HG03342 (cell line): ENCODE measurements at regions not wholly inside any gene's neighbourhood (a gene's known extent, or its start where the extent isn't known, plus 50 kb on each side); places are given as distances from the start of the nearest gene placed in this dataset.
"Not testable (repeated sequence)": the region's sequence is repeated elsewhere in the genome, so short reads cannot be mapped to it uniquely, and the experiment has no call there.

Experiments used
- ATAC-seq: cut with Tn5 transposase; IDR thresholded peaks from one replicate; pipeline ENCODE4 v1.9.1; 2021; ENCODE audit warnings: mild to moderate bottlenecking, moderate library complexity; ENCODE audit not compliant: unreplicated experiment

- no peak for ATAC-seq
Observed at GRCh38 chr2:241981076-241981700, 111.7 kb downstream of the RTP5 start.

DNA sequence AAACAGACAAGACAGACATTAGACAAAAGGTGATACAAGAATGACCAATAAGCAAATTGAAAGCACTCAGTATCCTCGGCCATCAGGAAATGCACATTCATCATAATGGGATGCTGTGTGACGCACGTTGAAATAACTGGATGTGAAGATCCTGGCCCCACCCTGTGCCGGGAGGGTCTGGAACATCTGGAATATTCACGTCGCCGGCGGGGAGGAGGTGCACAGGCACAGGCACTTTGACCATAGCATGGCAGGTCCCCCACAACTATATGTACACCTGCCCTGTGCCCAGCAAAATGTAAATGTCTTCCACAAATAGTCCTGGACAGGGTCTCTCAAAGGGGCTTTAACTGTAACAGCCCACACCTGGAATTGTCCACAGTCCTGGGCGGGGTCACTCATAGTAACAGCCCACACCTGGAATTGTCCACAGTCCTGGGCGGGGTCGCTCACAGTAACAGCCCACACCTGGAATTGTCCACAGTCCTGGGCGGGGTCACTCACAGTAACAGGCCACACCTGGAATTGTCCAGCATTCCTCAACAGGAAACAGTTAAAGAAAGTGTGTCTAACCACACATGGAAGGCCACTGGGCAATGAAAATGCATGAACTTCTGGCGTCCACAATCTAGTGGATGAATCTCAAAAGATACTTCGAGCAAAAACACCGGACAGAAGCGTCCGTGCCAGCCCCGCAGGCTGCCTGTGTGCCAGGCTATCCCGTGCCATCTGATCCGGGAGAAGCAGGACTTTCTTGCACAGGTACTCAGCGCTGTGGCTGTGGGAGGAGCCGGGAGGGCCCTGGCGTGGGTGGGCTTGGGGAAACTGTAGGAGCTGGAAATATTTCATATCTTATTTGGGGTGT lies 113.4 kb downstream of the RTP5 start:
- no peak for ATAC-seq

- ATAC-seq, result no peak
Observed at GRCh38 chr2:241983571-241984270, 114.2 kb downstream of the RTP5 start.

GRCh38 chr2:241984271-241984655 lies 114.7 kb downstream of the RTP5 start:
- no peak for ATAC-seq

GRCh38 chr2:241984658-241985057 lies 115.1 kb downstream of the RTP5 start:
- no peak for ATAC-seq

GRCh38 chr2:241985161-241985985 lies 115.8 kb downstream of the RTP5 start:
- not testable (repeated sequence) for ATAC-seq

DNA sequence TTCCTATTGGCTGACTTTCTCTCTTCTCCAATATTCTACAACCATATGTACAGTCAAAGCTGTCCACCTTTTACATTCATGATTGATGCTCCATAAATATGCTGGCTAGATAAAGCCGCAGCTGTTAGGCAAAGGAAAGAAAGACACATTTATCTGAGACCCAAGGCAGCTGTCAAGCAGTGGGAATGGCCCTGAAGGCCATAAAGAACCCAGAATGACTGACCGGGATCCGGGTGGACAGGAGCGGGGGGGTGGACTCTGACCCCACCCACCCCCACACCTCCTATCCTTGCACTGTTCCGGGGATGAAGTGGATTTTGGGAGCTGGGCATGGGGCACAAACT lies 116.4 kb downstream of the RTP5 start:
- ATAC-seq, result no peak

DNA sequence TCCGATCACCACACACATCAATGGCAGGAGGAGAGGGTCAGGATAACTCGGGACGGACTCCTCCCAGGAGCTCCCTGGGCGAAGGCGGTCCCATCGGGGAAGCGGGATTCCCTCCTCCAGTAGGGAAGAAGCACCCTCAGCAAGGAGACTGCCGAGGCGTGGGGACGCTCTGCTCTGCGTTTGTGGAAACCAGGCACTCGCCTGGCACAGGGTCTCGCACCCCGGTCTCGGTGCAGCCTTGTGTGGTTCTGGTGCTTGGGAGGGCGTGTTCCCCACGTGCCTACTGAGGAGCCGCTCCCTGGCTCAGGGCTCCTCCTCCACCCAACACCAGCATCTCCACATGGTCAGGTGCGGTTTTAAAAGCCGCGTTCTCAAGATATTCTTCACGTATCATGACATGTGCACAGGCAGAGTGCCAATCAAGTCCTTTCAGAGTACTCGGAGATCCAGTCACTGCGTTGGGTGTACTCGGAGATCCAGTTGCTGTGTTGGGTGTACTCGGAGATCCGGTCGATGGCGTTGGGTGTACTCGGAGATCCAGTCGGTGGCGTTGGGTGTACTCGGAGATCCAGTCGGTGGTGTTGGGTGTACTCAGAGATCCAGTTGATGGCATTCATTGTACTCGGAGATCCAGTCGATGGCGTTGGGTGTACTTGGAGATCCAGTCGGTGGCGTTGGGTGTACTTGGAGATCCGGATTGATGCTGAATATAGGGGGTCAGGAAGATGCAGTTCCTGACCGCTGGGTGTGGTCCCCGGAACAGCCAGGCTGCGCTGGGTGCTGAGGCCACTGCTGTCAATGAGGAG lies 117.5 kb downstream of the RTP5 start:
- ATAC-seq, result no peak

GRCh38 chr2:241987726-241988125 lies 118.2 kb downstream of the RTP5 start:
- no peak for ATAC-seq

DNA sequence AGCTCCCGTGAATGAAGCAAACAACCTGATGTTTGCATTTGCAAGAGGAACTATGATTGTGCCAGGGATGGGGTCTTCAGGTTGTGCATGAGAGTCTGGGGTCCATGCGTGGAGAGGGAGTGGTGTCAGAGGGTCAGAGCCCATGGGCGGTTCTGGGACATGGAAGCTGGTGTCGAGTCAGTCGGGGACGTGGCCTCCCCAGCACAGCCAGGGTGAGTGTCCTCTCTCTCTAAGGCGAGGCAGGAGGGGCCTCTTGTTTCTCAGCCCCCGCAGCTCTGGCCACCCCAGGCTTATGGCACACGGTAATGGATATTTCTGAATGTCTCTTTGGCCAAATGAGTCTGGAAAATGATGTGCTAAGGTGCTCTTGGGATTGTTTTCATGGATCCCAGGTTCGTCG lies 118.6 kb downstream of the RTP5 start:
- ATAC-seq, result no peak

DNA sequence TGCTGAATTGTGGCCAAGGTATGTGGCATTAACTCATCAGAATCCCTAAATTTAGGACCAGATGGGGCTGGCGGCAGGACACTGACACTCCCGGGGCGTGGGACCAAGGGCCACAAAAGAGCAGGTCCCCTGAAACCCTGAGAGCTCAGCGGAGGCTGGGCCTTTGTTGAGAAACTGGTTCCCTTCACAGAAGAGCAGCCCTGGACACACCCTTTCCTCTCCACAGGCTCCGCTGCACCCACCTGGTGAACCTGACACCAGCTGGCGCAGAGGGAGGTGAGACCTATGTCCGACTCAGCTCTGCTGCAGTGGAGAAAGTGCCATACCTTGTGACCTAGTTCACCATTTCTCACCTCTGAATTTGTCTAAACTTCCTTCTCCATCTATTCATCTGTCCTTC lies 119.5 kb downstream of the RTP5 start:
- no peak for ATAC-seq

GRCh38 chr2:241990466-241990865 lies 120.9 kb downstream of the RTP5 start:
- ATAC-seq, result no peak

- ATAC-seq, result no peak
Observed at GRCh38 chr2:241991299-241991698, 121.8 kb downstream of the RTP5 start.

DNA sequence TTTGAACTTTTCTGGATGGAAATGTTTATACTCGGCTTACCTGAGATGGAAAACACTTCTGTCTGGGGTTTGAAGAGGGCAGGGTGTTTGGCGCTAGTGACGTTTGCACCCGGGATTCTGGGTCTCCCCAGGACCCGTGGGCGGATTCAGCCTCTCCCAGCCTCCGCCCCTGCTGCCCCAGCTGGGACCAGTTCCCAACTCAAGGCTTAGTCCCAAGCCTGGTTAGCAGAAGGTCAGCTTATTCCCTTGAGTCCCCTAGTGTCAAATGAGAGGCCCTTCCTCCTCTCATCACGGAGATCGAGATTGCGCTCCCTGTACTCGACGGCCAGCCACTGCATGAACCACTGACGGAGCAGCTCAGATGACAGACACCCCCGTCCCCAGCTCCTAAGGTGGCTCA lies 123.2 kb downstream of the RTP5 start:
- ATAC-seq, result no peak

DNA sequence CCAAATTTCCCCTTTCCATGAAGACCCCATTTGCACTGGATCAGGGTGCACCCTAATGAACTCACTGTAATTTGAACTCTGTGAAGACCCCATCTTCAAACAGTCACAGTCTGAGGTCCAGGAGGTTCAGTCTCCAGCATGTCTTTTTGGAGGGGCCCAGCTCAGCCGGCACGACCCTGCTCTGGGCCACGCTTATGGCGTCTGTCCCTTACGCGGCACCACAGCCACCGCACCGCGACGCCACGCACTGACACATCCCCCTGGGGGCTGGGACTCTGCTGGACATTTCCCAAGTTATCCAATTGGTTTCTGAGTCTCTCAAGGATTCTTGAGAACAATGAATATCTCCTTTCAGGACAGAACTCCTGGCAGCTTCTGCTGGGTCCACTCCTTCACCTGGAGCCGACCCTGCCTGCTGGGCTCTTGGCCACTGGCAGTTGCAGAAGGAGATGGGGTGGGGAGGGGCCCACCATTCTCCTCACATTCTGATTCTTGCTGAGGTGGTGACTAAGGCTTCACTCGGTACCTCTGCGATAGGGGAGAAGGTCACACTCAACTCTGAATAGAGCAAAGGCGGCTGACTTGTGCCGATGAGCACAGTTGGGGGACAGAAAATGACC lies 124.0 kb downstream of the RTP5 start:
- no peak for ATAC-seq

DNA sequence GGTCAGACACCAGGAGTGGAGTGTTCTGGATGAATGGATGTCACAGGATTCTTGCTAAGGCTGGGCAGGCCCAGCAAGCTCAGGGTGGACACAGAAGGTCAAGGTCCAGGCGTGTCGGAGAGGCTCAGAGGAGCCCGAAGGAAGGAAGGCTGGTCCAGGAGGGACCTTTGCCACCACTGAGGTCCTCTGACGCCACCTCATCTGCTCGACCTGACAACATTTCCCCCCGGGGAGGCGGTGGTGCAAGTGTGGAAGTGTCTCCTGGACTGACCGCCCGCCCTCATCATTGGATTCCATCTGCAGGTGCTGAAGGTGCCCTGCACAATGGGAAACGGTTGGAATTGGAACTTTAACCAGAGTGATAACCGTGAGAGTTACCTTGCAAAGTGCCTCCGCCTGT lies 124.6 kb downstream of the RTP5 start:
- ATAC-seq, result no peak

DNA sequence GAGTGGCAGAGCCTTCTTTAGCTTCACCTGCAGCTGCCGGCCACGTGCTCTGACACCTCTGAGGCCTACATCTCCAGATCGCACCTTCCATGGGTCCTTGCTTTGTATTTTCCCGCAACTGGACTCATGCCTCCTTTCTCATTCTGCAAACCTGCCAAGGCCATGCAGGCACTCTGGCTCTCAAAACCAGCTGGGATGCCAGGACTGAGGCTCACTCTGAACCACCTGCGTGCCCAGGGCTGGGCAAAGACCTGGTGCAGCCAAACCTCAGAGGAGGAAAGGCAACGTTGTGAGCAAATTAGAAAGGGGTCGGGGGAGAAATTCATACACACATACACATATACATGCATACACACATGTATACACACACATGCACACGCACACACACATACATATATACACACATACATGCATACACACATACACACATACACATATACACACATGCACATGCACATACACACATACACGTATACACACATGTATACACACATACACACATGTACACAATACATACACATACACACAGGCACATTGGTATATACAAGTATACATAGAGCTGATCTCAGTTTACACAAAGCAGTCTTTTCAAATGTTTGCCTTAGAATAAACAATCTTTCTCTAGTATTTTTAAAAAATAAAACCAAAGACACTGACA lies 125.2 kb downstream of the RTP5 start:
- no peak for ATAC-seq

DNA sequence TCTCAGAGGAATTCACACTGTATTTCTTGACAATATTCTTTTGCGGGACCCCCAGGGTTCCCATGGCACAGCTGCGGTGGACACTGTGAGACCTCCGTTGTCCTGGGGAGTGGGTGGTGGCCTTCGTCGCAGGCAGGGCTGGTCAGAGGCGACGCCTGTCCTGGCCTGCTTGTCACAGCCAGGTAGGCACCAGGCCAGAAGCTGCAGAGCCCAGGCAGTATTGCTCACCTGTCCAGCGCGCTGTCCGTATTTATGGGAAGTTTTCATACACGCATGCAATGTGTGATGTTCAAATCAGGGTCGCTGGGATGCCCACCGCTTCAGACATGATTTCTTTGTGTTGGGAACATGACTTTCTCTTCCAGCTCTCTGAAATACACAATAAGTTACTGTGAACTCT lies 126.6 kb downstream of the RTP5 start:
- no peak for ATAC-seq

GRCh38 chr2:241997017-241997416 lies 127.5 kb downstream of the RTP5 start:
- ATAC-seq, result no peak
